ENCODE measurements at regions not wholly inside any gene's neighbourhood (a gene's known extent, or its start where the extent isn't known, plus 50 kb on each side); places are given as distances from the start of the nearest gene placed in this dataset.

- ChIA-PET CTCF (no interaction called here), POLR2A (no interaction called here)
- TF ChIP-seq CTCF (IDR thresholded peaks at IDR 0.05; ENCODE audit: insufficient read depth, low read length, missing control alignments): no peak
- no peak overlapping the region for H3K4me3 ChIP-seq (ENCODE audit: low read depth, low read length)
- DNase-seq (ENCODE audit: low read depth, low spot score): no peak
These were observed 595.7 kb upstream of the HS6ST1 start for GRCh38 chr2:128914320-128914719.

- H3K4me3 ChIP-seq (ENCODE audit: low read depth, low read length): no peak overlapping the region
- CTCF ChIA-PET: interaction anchor here (1.0 kb wide), 1 partner anchor 92 kb away, joined by 3 read pairs; no protein-coding TSS in a partner anchor
- POLR2A ChIA-PET: no interaction called here
- no peak for TF ChIP-seq CTCF (IDR thresholded peaks at IDR 0.05; ENCODE audit: insufficient read depth, low read length, missing control alignments)
- DNase-seq (ENCODE audit: low read depth, low spot score): no peak
These were observed 603.1 kb upstream of the HS6ST1 start for GRCh38 chr2:128921751-128922150.

- ChIA-PET CTCF (interaction anchor here (1.0 kb wide), 1 partner anchor 92 kb away, joined by 3 read pairs; no protein-coding TSS in a partner anchor), POLR2A (no interaction called here)
- no peak for DNase-seq (ENCODE audit: low read depth, low spot score)
- TF ChIP-seq CTCF (IDR thresholded peaks at IDR 0.05; ENCODE audit: insufficient read depth, low read length, missing control alignments): no peak
- H3K4me3 ChIP-seq (ENCODE audit: low read depth, low read length): no peak overlapping the region
These were observed 603.5 kb upstream of the HS6ST1 start for GRCh38 chr2:128922154-128922553.

GRCh38 chr2:128925631-128926030, 607.0 kb upstream of the HS6ST1 start:
- DNase-seq (ENCODE audit: low read depth, low spot score): no peak
- no peak overlapping the region for H3K4me3 ChIP-seq (ENCODE audit: low read depth, low read length)
- no peak for TF ChIP-seq CTCF (IDR thresholded peaks at IDR 0.05; ENCODE audit: insufficient read depth, low read length, missing control alignments)
- POLR2A ChIA-PET: no interaction called here
- CTCF ChIA-PET: no interaction called here

GRCh38 chr2:128930101-128930500, 611.4 kb upstream of the HS6ST1 start:
- no peak for TF ChIP-seq CTCF (IDR thresholded peaks at IDR 0.05; ENCODE audit: insufficient read depth, low read length, missing control alignments)
- ChIA-PET POLR2A (no interaction called here), CTCF (no interaction called here)
- no peak overlapping the region for H3K4me3 ChIP-seq (ENCODE audit: low read depth, low read length)
- DNase-seq (ENCODE audit: low read depth, low spot score): no peak

- CTCF ChIA-PET: no interaction called here
These were observed 621.7 kb upstream of the HS6ST1 start for GRCh38 chr2:128940378-128940777.

More at GRCh38 chr2:128940378-128940777, 621.7 kb upstream of the HS6ST1 start:
- TF ChIP-seq CTCF (IDR thresholded peaks at IDR 0.05; ENCODE audit: insufficient read depth, low read length, missing control alignments): no peak
- no peak overlapping the region for H3K4me3 ChIP-seq (ENCODE audit: low read depth, low read length)
- POLR2A ChIA-PET: no interaction called here
- DNase-seq (ENCODE audit: low read depth, low spot score): no peak

Measured in AG04449 (cell line).